HG03066 (cell line): ENCODE measurements at regions not wholly inside any gene's neighbourhood (a gene's known extent, or its start where the extent isn't known, plus 50 kb on each side); places are given as distances from the start of the nearest gene placed in this dataset.
"Not testable (repeated sequence)": the region's sequence is repeated elsewhere in the genome, so short reads cannot be mapped to it uniquely, and the experiment has no call there.

Experiments used
- ATAC-seq: cut with Tn5 transposase; IDR thresholded peaks from one replicate; pipeline ENCODE4 v1.9.1; 2021; ENCODE audit warnings: low read depth; ENCODE audit not compliant: unreplicated experiment

- no peak for ATAC-seq
Measured at GRCh38 chr5:159571501-159572244, 241.4 kb upstream of the IL12B start.

- no peak for ATAC-seq
Measured at GRCh38 chr5:159576902-159577301, 246.6 kb upstream of the IL12B start.

GRCh38 chr5:159581502-159582249 is 251.4 kb upstream of the IL12B start:
- no peak for ATAC-seq

- ATAC-seq: no peak
Measured at GRCh38 chr5:159582756-159583541, 252.7 kb upstream of the IL12B start.

GRCh38 chr5:159586921-159587320 is 256.6 kb upstream of the IL12B start:
- no peak for ATAC-seq

- no peak for ATAC-seq
Measured at GRCh38 chr5:159588941-159589340, 258.7 kb upstream of the IL12B start.

GRCh38 chr5:159593518-159594073 is 263.3 kb upstream of the IL12B start:
- no peak for ATAC-seq

- not testable (repeated sequence) for ATAC-seq
Measured at GRCh38 chr5:159595561-159595960, 265.3 kb upstream of the IL12B start.

- ATAC-seq: no peak
Measured at GRCh38 chr5:159601216-159601615, 270.9 kb upstream of the IL12B start.

- ATAC-seq: no peak
Measured at GRCh38 chr5:159602434-159602833, 272.1 kb upstream of the IL12B start.

GRCh38 chr5:159605585-159605984 is 275.3 kb upstream of the IL12B start:
- ATAC-seq: no peak

- ATAC-seq: no peak
Measured at GRCh38 chr5:159609359-159609758, 279.1 kb upstream of the IL12B start.

- no peak for ATAC-seq
Measured at GRCh38 chr5:159610966-159611579, 280.8 kb upstream of the IL12B start.

- no peak for ATAC-seq
Measured at GRCh38 chr5:159616952-159617351, 286.7 kb upstream of the IL12B start.

GRCh38 chr5:159619826-159620225 is 289.5 kb upstream of the IL12B start:
- no peak for ATAC-seq

- ATAC-seq: no peak
Measured at GRCh38 chr5:159620853-159621540, 290.7 kb upstream of the IL12B start.

GRCh38 chr5:159628703-159629102 is 287.6 kb upstream of the ADRA1B start:
- no peak for ATAC-seq

GRCh38 chr5:159629158-159629557 is 287.1 kb upstream of the ADRA1B start:
- ATAC-seq: no peak

- ATAC-seq: no peak
Measured at GRCh38 chr5:159630545-159630944, 285.7 kb upstream of the ADRA1B start.

- ATAC-seq: no peak
Measured at GRCh38 chr5:159631001-159631400, 285.3 kb upstream of the ADRA1B start.
